ENCODE measurements at regions not wholly inside any gene's neighbourhood (a gene's known extent, or its start where the extent isn't known, plus 50 kb on each side); places are given as distances from the start of the nearest gene placed in this dataset.
"Not testable (repeated sequence)": the region's sequence is repeated elsewhere in the genome, so short reads cannot be mapped to it uniquely, and the experiment has no call there.

GRCh38 chr5:162573758-162574157, 506.2 kb downstream of the GABRG2 start:
- TF ChIP-seq Cebpa-rat (IDR thresholded peaks at IDR 0.05): no peak
- Histone ChIP-seq H3K4me1 (no peaks in the 10 kb centered on the region), H3K36me3 (no peaks in the 10 kb centered on the region), H3K9ac (no peak overlapping the region), H3K9me3 (no peaks in the 10 kb centered on the region), H3K27ac (no peak overlapping the region), H3K27me3 (no peaks in the 10 kb centered on the region), H3K4me3 (no peak overlapping the region), H4K20me1 (no peaks in the 10 kb centered on the region), H3K4me2 (no peak overlapping the region)

- no peak overlapping the region for H3K4me2 ChIP-seq
- H3K27ac ChIP-seq: no peak overlapping the region
- no peaks in the 10 kb centered on the region for H3K36me3 ChIP-seq
- no peaks in the 10 kb centered on the region for H3K27me3 ChIP-seq
- no peaks in the 10 kb centered on the region for H4K20me1 ChIP-seq
- no peak overlapping the region for H3K4me3 ChIP-seq
- no peak overlapping the region for H3K9ac ChIP-seq
- H3K4me1 ChIP-seq: no peaks in the 10 kb centered on the region
- H3K9me3 ChIP-seq: no peaks in the 10 kb centered on the region
- TF ChIP-seq Cebpa-rat (IDR thresholded peaks at IDR 0.05): no peak
Measured at GRCh38 chr5:162591724-162592123, 524.2 kb downstream of the GABRG2 start.

- H3K36me3 ChIP-seq: no peaks in the 10 kb centered on the region
- no peaks in the 10 kb centered on the region for H3K9me3 ChIP-seq
- H3K27ac ChIP-seq: no peak overlapping the region
- TF ChIP-seq Cebpa-rat (IDR thresholded peaks at IDR 0.05): no peak
- no peaks in the 10 kb centered on the region for H4K20me1 ChIP-seq
- H3K4me3 ChIP-seq: no peak overlapping the region
- H3K9ac ChIP-seq: no peak overlapping the region
- H3K4me2 ChIP-seq: no peak overlapping the region
- H3K27me3 ChIP-seq: no peaks in the 10 kb centered on the region
- no peaks in the 10 kb centered on the region for H3K4me1 ChIP-seq
Measured at GRCh38 chr5:162593881-162594280, 526.3 kb downstream of the GABRG2 start.

GRCh38 chr5:162603443-162604070, 536.0 kb downstream of the GABRG2 start:
- Histone ChIP-seq H3K4me3 (no peak overlapping the region), H3K9ac (no peak overlapping the region), H3K4me2 (no peak overlapping the region), H3K27ac (no peak overlapping the region), H3K27me3 (no peaks in the 10 kb centered on the region), H3K9me3 (peaks cover 10% of the 10 kb centered on the region), H3K4me1 (no peaks in the 10 kb centered on the region), H4K20me1 (no peaks in the 10 kb centered on the region), H3K36me3 (no peaks in the 10 kb centered on the region)
- no peak for TF ChIP-seq Cebpa-rat (IDR thresholded peaks at IDR 0.05)

GRCh38 chr5:162607879-162608278, 540.3 kb downstream of the GABRG2 start:
- no peaks in the 10 kb centered on the region for H3K9me3 ChIP-seq
- H3K4me3 ChIP-seq: no peak overlapping the region
- H3K9ac ChIP-seq: no peak overlapping the region
- H3K4me1 ChIP-seq: no peaks in the 10 kb centered on the region
- no peaks in the 10 kb centered on the region for H3K27me3 ChIP-seq
- no peaks in the 10 kb centered on the region for H4K20me1 ChIP-seq
- no peaks in the 10 kb centered on the region for H3K36me3 ChIP-seq
- TF ChIP-seq Cebpa-rat (IDR thresholded peaks at IDR 0.05): no peak
- no peak overlapping the region for H3K27ac ChIP-seq
- H3K4me2 ChIP-seq: no peak overlapping the region

GRCh38 chr5:162621726-162622263, 554.2 kb downstream of the GABRG2 start:
- H3K9me3 ChIP-seq: peaks cover 31% of the 10 kb centered on the region
- H3K4me2 ChIP-seq: not testable (repeated sequence)

GRCh38 chr5:162624110-162624509, 556.5 kb downstream of the GABRG2 start:
- no peaks in the 10 kb centered on the region for H3K4me1 ChIP-seq
- H3K4me3 ChIP-seq: no peak overlapping the region
- H3K27ac ChIP-seq: no peak overlapping the region
- TF ChIP-seq Cebpa-rat (IDR thresholded peaks at IDR 0.05): no peak
- no peak overlapping the region for H3K9ac ChIP-seq
- no peaks in the 10 kb centered on the region for H3K27me3 ChIP-seq
- peaks cover 30% of the 10 kb centered on the region for H3K9me3 ChIP-seq
- H3K4me2 ChIP-seq: no peak overlapping the region
- H3K36me3 ChIP-seq: no peaks in the 10 kb centered on the region
- no peaks in the 10 kb centered on the region for H4K20me1 ChIP-seq

More at GRCh38 chr5:162621726-162622263, 554.2 kb downstream of the GABRG2 start:
- not testable (repeated sequence) for H3K9ac ChIP-seq, H3K27me3 ChIP-seq, H4K20me1 ChIP-seq, H3K36me3 ChIP-seq, H3K4me1 ChIP-seq, H3K4me3 ChIP-seq, H3K27ac ChIP-seq

GRCh38 chr5:162637481-162637880, 569.9 kb downstream of the GABRG2 start:
- Histone ChIP-seq H3K4me3 (no peak overlapping the region), H3K4me2 (no peak overlapping the region), H4K20me1 (no peaks in the 10 kb centered on the region), H3K4me1 (no peaks in the 10 kb centered on the region), H3K36me3 (no peaks in the 10 kb centered on the region), H3K9ac (no peak overlapping the region), H3K27ac (no peak overlapping the region), H3K9me3 (peaks cover 22% of the 10 kb centered on the region), H3K27me3 (no peaks in the 10 kb centered on the region)
- no peak for TF ChIP-seq Cebpa-rat (IDR thresholded peaks at IDR 0.05)

GRCh38 chr5:162638849-162639248, 571.3 kb downstream of the GABRG2 start:
- Histone ChIP-seq H3K27ac (no peak overlapping the region), H3K9ac (no peak overlapping the region), H3K4me3 (no peak overlapping the region), H3K4me1 (no peaks in the 10 kb centered on the region), H3K27me3 (no peaks in the 10 kb centered on the region), H3K36me3 (no peaks in the 10 kb centered on the region), H4K20me1 (no peaks in the 10 kb centered on the region), H3K4me2 (no peak overlapping the region), H3K9me3 (peaks cover 13% of the 10 kb centered on the region)
- no peak for TF ChIP-seq Cebpa-rat (IDR thresholded peaks at IDR 0.05)

GRCh38 chr5:162641142-162641813, 573.7 kb downstream of the GABRG2 start:
- no peaks in the 10 kb centered on the region for H4K20me1 ChIP-seq
- no peak overlapping the region for H3K4me2 ChIP-seq
- no peak overlapping the region for H3K27ac ChIP-seq
- H3K36me3 ChIP-seq: no peaks in the 10 kb centered on the region
- H3K27me3 ChIP-seq: no peaks in the 10 kb centered on the region
- H3K4me1 ChIP-seq: no peaks in the 10 kb centered on the region
- H3K9me3 ChIP-seq: no peaks in the 10 kb centered on the region
- no peak overlapping the region for H3K9ac ChIP-seq
- no peak for TF ChIP-seq Cebpa-rat (IDR thresholded peaks at IDR 0.05)
- H3K4me3 ChIP-seq: no peak overlapping the region
